ENCODE measurements at regions not wholly inside any gene's neighbourhood (a gene's known extent, or its start where the extent isn't known, plus 50 kb on each side); places are given as distances from the start of the nearest gene placed in this dataset.

- DNase-seq (ENCODE audit: low read depth in 2 of 2), result peak in 1 of 2 donors; percentile 11
Measured at GRCh38 chr1:59146651-59147358, 150.1 kb upstream of the FGGY start.

GRCh38 chr1:59149435-59149834 lies 147.5 kb upstream of the FGGY start:
- DNase-seq (ENCODE audit: low read depth in 2 of 2), result no peak

GRCh38 chr1:59150577-59151386 lies 146.1 kb upstream of the FGGY start:
- no peak for DNase-seq (ENCODE audit: low read depth in 2 of 2)

GRCh38 chr1:59151387-59151761 lies 145.5 kb upstream of the FGGY start:
- no peak for DNase-seq (ENCODE audit: low read depth in 2 of 2)

- no peak for DNase-seq (ENCODE audit: low read depth in 2 of 2)
Measured at GRCh38 chr1:59151860-59152259, 145.0 kb upstream of the FGGY start.

GRCh38 chr1:59152511-59152910 lies 144.4 kb upstream of the FGGY start:
- no peak for DNase-seq (ENCODE audit: low read depth in 2 of 2)

- DNase-seq (ENCODE audit: low read depth in 2 of 2), result no peak
Measured at GRCh38 chr1:59154401-59154800, 142.5 kb upstream of the FGGY start.

- DNase-seq (ENCODE audit: low read depth in 2 of 2), result no peak
Measured at GRCh38 chr1:59155351-59155750, 141.5 kb upstream of the FGGY start.

GRCh38 chr1:59156051-59156450 lies 140.8 kb upstream of the FGGY start:
- no peak for DNase-seq (ENCODE audit: low read depth in 2 of 2)

- no peak for DNase-seq (ENCODE audit: low read depth in 2 of 2)
Measured at GRCh38 chr1:59156526-59157199, 140.2 kb upstream of the FGGY start.

- no peak for DNase-seq (ENCODE audit: low read depth in 2 of 2)
Measured at GRCh38 chr1:59158321-59158720, 138.6 kb upstream of the FGGY start.

- DNase-seq (ENCODE audit: low read depth in 2 of 2), result no peak
Measured at GRCh38 chr1:59159557-59160203, 137.2 kb upstream of the FGGY start.

- DNase-seq (ENCODE audit: low read depth in 2 of 2), result no peak
Measured at GRCh38 chr1:59161136-59161535, 135.8 kb upstream of the FGGY start.

GRCh38 chr1:59162665-59163064 lies 134.2 kb upstream of the FGGY start:
- DNase-seq (ENCODE audit: low read depth in 2 of 2), result no peak

GRCh38 chr1:59163268-59164092 lies 133.4 kb upstream of the FGGY start:
- no peak for DNase-seq (ENCODE audit: low read depth in 2 of 2)

GRCh38 chr1:59164371-59164770 lies 132.5 kb upstream of the FGGY start:
- DNase-seq (ENCODE audit: low read depth in 2 of 2), result no peak

GRCh38 chr1:59165353-59165752 lies 131.5 kb upstream of the FGGY start:
- DNase-seq (ENCODE audit: low read depth in 2 of 2), result no peak

GRCh38 chr1:59169703-59170102 lies 127.2 kb upstream of the FGGY start:
- DNase-seq (ENCODE audit: low read depth in 2 of 2), result no peak

GRCh38 chr1:59170659-59171058 lies 126.2 kb upstream of the FGGY start:
- DNase-seq (ENCODE audit: low read depth in 2 of 2), result no peak

- DNase-seq (ENCODE audit: low read depth in 2 of 2), result no peak
Measured at GRCh38 chr1:59171788-59172187, 125.1 kb upstream of the FGGY start.

- no peak for DNase-seq (ENCODE audit: low read depth in 2 of 2)
Measured at GRCh38 chr1:59172693-59173092, 124.2 kb upstream of the FGGY start.
